OCI-LY7 (cell line): ENCODE measurements at regions not wholly inside any gene's neighbourhood (a gene's known extent, or its start where the extent isn't known, plus 50 kb on each side); places are given as distances from the start of the nearest gene placed in this dataset.
A peak's percentile ranks its signal among the peaks of the same experiment; 100 is the strongest.

Experiments
- BruUV-seq: library from RNA; stranded (reverse); fragments of 400-500 nt; replicated peaks from 2 replicates; lab custom pipeline; 2021; lab: Mats Ljungman, UMichigan
- CTCF ChIA-PET: fragments of 300-600 bp; sonication (Branson Sonifier 250); formaldehyde crosslinking; loops from one replicate; lab custom pipeline; 2022; ENCODE audit warnings: antibody characterized with exemption; ENCODE audit not compliant: unreplicated experiment; lab: Charles Lee
- POLR2A ChIA-PET: fragments of 300-600 bp; sonication (Branson Sonifier 250); formaldehyde crosslinking; loops from one replicate; lab custom pipeline; 2022; ENCODE audit warnings: antibody characterized with exemption; lab: Charles Lee
- DNase-seq: peaks from one replicate; pipeline ENCODE4 v3.0.0-alpha.2; 2015; ENCODE audit warnings: low spot score
- H2AFZ ChIP-seq: fragments of 200-600 bp; sonication (generic), shearing (Covaris generic); 2 replicates; pipeline ENCODE4 v1.6.1; 2014; ENCODE audit warnings: mild to moderate bottlenecking, antibody characterized with exemption, low read length, moderate library complexity
- H3K27ac ChIP-seq: fragments of 200-600 bp; sonication (generic); 2 replicates; pipeline ENCODE4 v1.5.1; 2014; ENCODE audit warnings: mixed run types, low read depth, mild to moderate bottlenecking, moderate library complexity, low read length, inconsistent platforms; ENCODE audit not compliant: poor library complexity, severe bottlenecking
- H3K36me3 ChIP-seq: fragments of 200-600 bp; sonication (generic); 2 replicates; pipeline ENCODE4 v1.6.1; 2014; ENCODE audit warnings: mild to moderate bottlenecking, antibody characterized with exemption, low read length, moderate library complexity, mixed read lengths; ENCODE audit not compliant: insufficient read depth
- H3K4me1 ChIP-seq: fragments of 200-600 bp; sonication (generic); 2 replicates; pipeline ENCODE4 v1.5.1; 2014; ENCODE audit warnings: mild to moderate bottlenecking, low read length; ENCODE audit not compliant: insufficient read depth, poor library complexity, severe bottlenecking
- H3K4me2 ChIP-seq: fragments of 200-600 bp; sonication (generic); 2 replicates; pipeline ENCODE4 v1.6.1; 2014; ENCODE audit warnings: mild to moderate bottlenecking, low read length
- H3K4me3 ChIP-seq: fragments of 200-600 bp; sonication (generic); 2 replicates; pipeline ENCODE4 v1.5.1; 2014; ENCODE audit warnings: mild to moderate bottlenecking, low read depth, low read length; ENCODE audit not compliant: poor library complexity, severe bottlenecking
- H3K79me2 ChIP-seq: fragments of 200-600 bp; sonication (generic); 2 replicates; pipeline ENCODE4 v1.6.1; 2016; ENCODE audit warnings: low read depth, mild to moderate bottlenecking, low read length, moderate library complexity, mixed read lengths; ENCODE audit not compliant: insufficient read depth
- H3K9me2 ChIP-seq: fragments of 200-600 bp; sonication (generic); 2 replicates; pipeline ENCODE4 v1.6.1; 2016; ENCODE audit warnings: mild to moderate bottlenecking, low read length, mixed read lengths; ENCODE audit not compliant: insufficient read depth
- H3K9me3 ChIP-seq: fragments of 200-600 bp; sonication (generic); 2 replicates; pipeline ENCODE4 v1.6.1; 2014; ENCODE audit warnings: mild to moderate bottlenecking, mixed run types, low read length, mixed read lengths
- H4K20me1 ChIP-seq: fragments of 200-600 bp; sonication (generic); 2 replicates; pipeline ENCODE4 v1.6.1; 2014; ENCODE audit warnings: mild to moderate bottlenecking, antibody characterized with exemption, low read length, moderate library complexity, mixed read lengths; ENCODE audit not compliant: insufficient read depth
- EZH2phosphoT487 ChIP-seq: fragments of 200-600 bp; sonication (generic); IDR thresholded peaks from 2 replicates; pipeline ENCODE4 v1.6.1; 2018; ENCODE audit warnings: low read depth, borderline replicate concordance, mild to moderate bottlenecking, mixed run types, antibody characterized with exemption, low read length, moderate library complexity, mixed read lengths
- intact Hi-C: fragments of 100-400 bp; cut with micrococcal nuclease; formaldehyde crosslinking; loops from one replicate; pipeline ENCODE4 v1.10.0; 2022; ENCODE audit not compliant: unreplicated experiment
- TF ChIP-seq, protein P1 (sequence below): fragments of 200-600 bp; sonication (generic); conservative IDR thresholded peaks from 2 replicates; pipeline ENCODE4 v1.5.1; 2014; ENCODE audit warnings: mild to moderate bottlenecking, antibody characterized with exemption, low read length, moderate library complexity, mixed read lengths

DNA sequence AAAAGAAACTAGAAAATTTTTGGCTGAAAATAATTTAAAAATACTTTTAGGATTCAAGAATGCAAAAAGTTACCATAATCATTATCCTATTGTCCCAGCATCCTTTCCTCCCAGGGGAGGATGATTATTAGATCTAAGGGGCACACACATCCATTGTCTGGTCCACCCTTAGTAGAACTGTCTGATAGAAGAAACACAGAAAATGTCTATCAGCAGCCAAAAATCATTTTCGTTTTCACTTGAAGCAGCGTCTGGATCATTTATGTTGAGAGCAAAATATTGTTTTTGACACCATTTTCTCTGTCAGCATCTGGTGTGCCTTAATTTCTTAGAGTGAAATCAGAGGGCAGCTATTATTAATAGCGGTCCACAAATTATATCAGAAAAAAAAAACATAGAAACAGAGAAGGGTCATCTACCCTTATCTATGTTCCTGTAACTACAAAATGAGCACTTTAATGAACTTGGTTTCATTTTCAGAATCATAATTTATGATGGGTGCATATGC is 446.3 kb downstream of the TRAM1L1 start:
- TF ChIP-seq, protein P1, sequence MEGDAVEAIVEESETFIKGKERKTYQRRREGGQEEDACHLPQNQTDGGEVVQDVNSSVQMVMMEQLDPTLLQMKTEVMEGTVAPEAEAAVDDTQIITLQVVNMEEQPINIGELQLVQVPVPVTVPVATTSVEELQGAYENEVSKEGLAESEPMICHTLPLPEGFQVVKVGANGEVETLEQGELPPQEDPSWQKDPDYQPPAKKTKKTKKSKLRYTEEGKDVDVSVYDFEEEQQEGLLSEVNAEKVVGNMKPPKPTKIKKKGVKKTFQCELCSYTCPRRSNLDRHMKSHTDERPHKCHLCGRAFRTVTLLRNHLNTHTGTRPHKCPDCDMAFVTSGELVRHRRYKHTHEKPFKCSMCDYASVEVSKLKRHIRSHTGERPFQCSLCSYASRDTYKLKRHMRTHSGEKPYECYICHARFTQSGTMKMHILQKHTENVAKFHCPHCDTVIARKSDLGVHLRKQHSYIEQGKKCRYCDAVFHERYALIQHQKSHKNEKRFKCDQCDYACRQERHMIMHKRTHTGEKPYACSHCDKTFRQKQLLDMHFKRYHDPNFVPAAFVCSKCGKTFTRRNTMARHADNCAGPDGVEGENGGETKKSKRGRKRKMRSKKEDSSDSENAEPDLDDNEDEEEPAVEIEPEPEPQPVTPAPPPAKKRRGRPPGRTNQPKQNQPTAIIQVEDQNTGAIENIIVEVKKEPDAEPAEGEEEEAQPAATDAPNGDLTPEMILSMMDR = no peak
- TF ChIP-seq EZH2phosphoT487 = no peak
- H3K4me1 ChIP-seq = peaks cover 50% of the 10 kb centered on the region
- no peaks in the 10 kb centered on the region for H3K79me2 ChIP-seq
- H3K9me2 ChIP-seq = no peaks in the 10 kb centered on the region
- H3K4me3 ChIP-seq = peak overlapping the region; percentile 17
- POLR2A ChIA-PET = interaction anchor here (0.8 to 1.5 kb wide), 6 partner anchors 10 to 154 kb away, joined by 3 to 5 read pairs (median 3); no protein-coding TSS in a partner anchor
- no TSS peak for BruUV-seq
- CTCF ChIA-PET = no interaction called here
- peak overlapping the region; percentile 68 for H3K4me2 ChIP-seq
- no peaks in the 10 kb centered on the region for H3K9me3 ChIP-seq
- no peak overlapping the region for H3K27ac ChIP-seq
- intact Hi-C loops = loop anchor here (5.0 kb wide), 1 partner anchor 172 kb away; no protein-coding TSS in a partner anchor
- no peak for DNase-seq
- H2AFZ ChIP-seq = peak overlapping the region; percentile 90
- H4K20me1 ChIP-seq = no peaks in the 10 kb centered on the region
- no peaks in the 10 kb centered on the region for H3K36me3 ChIP-seq

DNA sequence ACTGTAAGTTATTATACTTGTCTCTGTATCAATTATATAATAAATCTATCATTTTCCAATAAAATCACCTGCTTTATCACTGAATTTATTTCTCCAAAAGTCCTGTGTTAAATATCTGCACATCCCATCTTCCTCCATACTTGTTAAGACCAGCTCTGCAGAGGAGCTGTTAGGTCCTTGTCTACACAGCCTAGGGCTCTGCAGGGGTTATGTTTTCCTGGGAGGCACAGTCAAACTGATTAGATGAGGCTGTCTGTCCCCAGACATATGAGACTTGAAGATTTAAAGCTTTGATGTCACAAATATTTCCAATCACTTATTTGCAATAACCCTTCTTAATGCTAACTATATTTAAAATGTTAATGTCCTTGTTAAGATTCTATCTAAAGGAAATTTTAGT is 446.8 kb downstream of the TRAM1L1 start:
- BruUV-seq = no TSS peak
- no peak for DNase-seq

More for the DNA sequence above, 446.8 kb downstream of the TRAM1L1 start:
- peaks cover 55% of the 10 kb centered on the region for H3K4me1 ChIP-seq
- POLR2A ChIA-PET = interaction anchor here (1.0 to 1.5 kb wide), 4 partner anchors 9 to 25 kb away, joined by 3 to 5 read pairs (median 4); no protein-coding TSS in a partner anchor
- peak overlapping the region; percentile 90 for H2AFZ ChIP-seq
- no peak overlapping the region for H3K27ac ChIP-seq
- H3K4me2 ChIP-seq = peak overlapping the region; percentile 68
- no peaks in the 10 kb centered on the region for H4K20me1 ChIP-seq
- H3K79me2 ChIP-seq = no peaks in the 10 kb centered on the region
- CTCF ChIA-PET = no interaction called here
- TF ChIP-seq, protein P1 = no peak
- TF ChIP-seq EZH2phosphoT487 = no peak
- no peaks in the 10 kb centered on the region for H3K36me3 ChIP-seq
- H3K9me2 ChIP-seq = no peaks in the 10 kb centered on the region
- intact Hi-C loops = loop anchor here (5.0 kb wide), 1 partner anchor 171 kb away; no protein-coding TSS in a partner anchor
- peak overlapping the region; percentile 17 for H3K4me3 ChIP-seq
- H3K9me3 ChIP-seq = no peaks in the 10 kb centered on the region
